Endothelial cell of umbilical vein (primary cell): ENCODE measurements at regions not wholly inside any gene's neighbourhood (a gene's known extent, or its start where the extent isn't known, plus 50 kb on each side); places are given as distances from the start of the nearest gene placed in this dataset.

ENCODE experiments used
- EZH2 ChIP-seq: IDR thresholded peaks from 2 replicates; pipeline ENCODE4 v1.6.1; 2012; ENCODE audit warnings: borderline replicate concordance, low read depth, mild to moderate bottlenecking, moderate library complexity, low read length, inconsistent platforms; ENCODE audit not compliant: severe bottlenecking
- GATA2 ChIP-seq: IDR thresholded peaks from 2 replicates; pipeline ENCODE4 v1.7.0; 2011; ENCODE audit warnings: low read depth, mild to moderate bottlenecking, moderate library complexity, mixed read lengths, low read length; ENCODE audit not compliant: insufficient read length, insufficient read depth
- JUN ChIP-seq: IDR thresholded peaks from 2 replicates; pipeline ENCODE4 v1.6.1; 2011; ENCODE audit warnings: borderline replicate concordance, low read depth; ENCODE audit not compliant: insufficient read length, insufficient read depth
- MAX ChIP-seq: IDR thresholded peaks from 2 replicates; pipeline ENCODE4 v1.6.1; 2011; ENCODE audit not compliant: insufficient read depth, insufficient read length
- MYC ChIP-seq: IDR thresholded peaks from one replicate; pipeline ENCODE4 v1.6.1; 2011; ENCODE audit warnings: mild to moderate bottlenecking, low read depth, low read length
- POLR2A ChIP-seq: IDR thresholded peaks from 2 replicates; pipeline ENCODE4 v1.6.1; 2012; ENCODE audit warnings: low read depth, mild to moderate bottlenecking, control low read depth, low read length
- POLR2AphosphoS5 ChIP-seq: IDR thresholded peaks from 2 replicates; pipeline ENCODE4 v1.6.1; 2012; ENCODE audit warnings: low read depth, mild to moderate bottlenecking, control low read depth, low read length, moderate library complexity; ENCODE audit not compliant: insufficient read depth
- TF ChIP-seq, protein P1 (sequence below), 2 donors: IDR thresholded peaks; 1 replicate in 1 of 2; 2 replicates in 1 of 2; pipeline ENCODE4 v1.5.1; 2011; ENCODE audit warnings: low read length in 2 of 2, mild to moderate bottlenecking in 2 of 2, moderate library complexity in 2 of 2, control low read depth in 1 of 2, inconsistent platforms in 1 of 2, low read depth in 1 of 2; ENCODE audit not compliant: insufficient read depth in 1 of 2; ENCODE audit errors: extremely low read depth in 1 of 2

DNA sequence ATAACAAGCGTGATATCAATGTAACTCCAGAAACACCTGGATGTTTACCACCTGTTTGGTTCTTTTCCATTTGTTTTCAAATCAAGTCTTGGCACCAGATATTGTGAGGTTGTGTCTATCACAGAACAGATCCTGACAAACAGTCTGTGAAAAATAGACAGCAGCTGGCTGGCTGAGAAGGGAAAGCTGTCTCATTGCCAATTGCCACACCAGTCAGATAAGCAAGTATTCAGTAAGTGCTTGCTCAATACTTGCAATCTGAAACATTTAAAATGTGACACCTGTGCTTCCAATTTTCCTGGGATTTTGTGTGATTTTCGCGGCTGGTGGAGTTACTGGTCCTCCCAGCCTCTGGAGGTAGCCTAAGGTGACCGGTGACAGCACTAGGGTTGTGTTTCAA, 147.9 kb upstream of the MYO3A start:
- TF ChIP-seq, protein P1, sequence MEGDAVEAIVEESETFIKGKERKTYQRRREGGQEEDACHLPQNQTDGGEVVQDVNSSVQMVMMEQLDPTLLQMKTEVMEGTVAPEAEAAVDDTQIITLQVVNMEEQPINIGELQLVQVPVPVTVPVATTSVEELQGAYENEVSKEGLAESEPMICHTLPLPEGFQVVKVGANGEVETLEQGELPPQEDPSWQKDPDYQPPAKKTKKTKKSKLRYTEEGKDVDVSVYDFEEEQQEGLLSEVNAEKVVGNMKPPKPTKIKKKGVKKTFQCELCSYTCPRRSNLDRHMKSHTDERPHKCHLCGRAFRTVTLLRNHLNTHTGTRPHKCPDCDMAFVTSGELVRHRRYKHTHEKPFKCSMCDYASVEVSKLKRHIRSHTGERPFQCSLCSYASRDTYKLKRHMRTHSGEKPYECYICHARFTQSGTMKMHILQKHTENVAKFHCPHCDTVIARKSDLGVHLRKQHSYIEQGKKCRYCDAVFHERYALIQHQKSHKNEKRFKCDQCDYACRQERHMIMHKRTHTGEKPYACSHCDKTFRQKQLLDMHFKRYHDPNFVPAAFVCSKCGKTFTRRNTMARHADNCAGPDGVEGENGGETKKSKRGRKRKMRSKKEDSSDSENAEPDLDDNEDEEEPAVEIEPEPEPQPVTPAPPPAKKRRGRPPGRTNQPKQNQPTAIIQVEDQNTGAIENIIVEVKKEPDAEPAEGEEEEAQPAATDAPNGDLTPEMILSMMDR (IDR thresholded peaks at IDR 0.05; ENCODE audit: extremely low read depth in 1 of 2, insufficient read depth in 1 of 2, low read depth in 1 of 2, low read length in 2 of 2): no peak
- TF ChIP-seq POLR2AphosphoS5: no peak
- no peak for TF ChIP-seq EZH2
- no peak for TF ChIP-seq MAX
- TF ChIP-seq POLR2A: no peak
- no peak for TF ChIP-seq JUN
- TF ChIP-seq MYC: no peak
- no peak for TF ChIP-seq GATA2
